ENCODE measurements at regions not wholly inside any gene's neighbourhood (a gene's known extent, or its start where the extent isn't known, plus 50 kb on each side); places are given as distances from the start of the nearest gene placed in this dataset.

DNA sequence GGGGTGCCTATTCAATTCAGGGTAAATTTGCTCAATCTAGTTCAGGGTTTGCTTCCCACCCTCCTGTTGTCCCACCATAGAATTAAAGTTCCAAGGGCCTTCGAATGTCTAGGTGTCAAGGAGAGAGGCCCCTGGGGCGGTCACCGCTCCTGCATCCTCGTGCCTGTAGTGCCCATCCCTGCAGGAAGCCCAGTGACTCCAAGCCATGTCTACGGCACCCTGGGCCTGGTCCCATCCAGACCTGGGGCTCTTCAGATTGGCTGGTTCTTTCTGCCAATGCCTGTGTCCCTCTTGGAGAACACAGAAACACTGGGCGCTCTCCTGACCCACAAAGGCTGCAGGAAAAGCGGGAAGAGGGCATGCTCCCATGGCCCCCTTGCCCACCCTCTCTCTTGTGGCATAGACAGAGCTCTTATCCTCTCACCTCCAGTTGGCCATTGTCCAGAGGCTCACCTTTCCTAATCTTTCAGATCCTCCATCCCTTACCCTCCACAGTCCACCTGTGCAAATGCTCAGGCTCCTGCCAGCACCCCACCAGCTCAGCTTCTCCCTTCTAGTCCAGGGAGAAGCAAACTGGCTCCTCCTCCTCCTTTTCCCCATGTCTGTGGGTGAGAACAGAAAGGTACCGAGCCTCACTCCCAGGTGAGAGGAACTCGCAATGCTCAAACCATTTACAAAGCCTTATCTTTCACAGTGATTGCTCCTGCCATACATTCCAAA, 253.0 kb upstream of the IRX2 start:
- Histone ChIP-seq H2BK20ac (ENCODE audit: low read length) (no peak overlapping the region), H3K4me1 (replicated peaks in 1 of 4; ENCODE audit: control insufficient read depth in 3 of 4, insufficient read depth in 4 of 4, low read length in 3 of 4) (no peaks in the 10 kb centered on the region), H3K9ac (replicated peaks in 1 of 4; ENCODE audit: extremely low read depth in 1 of 4, low read depth in 3 of 4, low read length in 3 of 4) (no peak overlapping the region), H2BK12ac (ENCODE audit: low read depth, low read length) (no peak overlapping the region), H3K79me1 (ENCODE audit: low read depth, low read length) (no peaks in the 10 kb centered on the region), H3K36me3 (ENCODE audit: control insufficient read depth in 2 of 4, insufficient read depth in 4 of 4, low read length in 3 of 4) (no peaks in the 10 kb centered on the region), H3K18ac (ENCODE audit: extremely low read depth, low read length) (no peak overlapping the region), H2AFZ (ENCODE audit: low read length) (no peak overlapping the region), H3K23ac (ENCODE audit: insufficient read length) (no peak overlapping the region), H2AK5ac (ENCODE audit: low read depth, low read length) (no peak overlapping the region), H3K14ac (ENCODE audit: insufficient read length) (no peak overlapping the region), H3K23me2 (ENCODE audit: low read depth, low read length) (no peaks in the 10 kb centered on the region), H4K5ac (ENCODE audit: insufficient read length, low read depth, low read length) (no peak overlapping the region), H3K56ac (replicated peaks; ENCODE audit: insufficient read length, low read depth, low read length) (no peak overlapping the region), H3K4me2 (ENCODE audit: insufficient read depth in 1 of 2, low read depth in 2 of 2, low read length in 2 of 2) (no peak overlapping the region), H4K8ac (ENCODE audit: extremely low read depth, insufficient read depth, low read length) (peak overlapping the region; percentile 29; the same call in 1 of the 2 replicates), H3K27me3 (replicated peaks in 1 of 4; ENCODE audit: control insufficient read depth in 3 of 4, extremely low read depth in 1 of 4, insufficient read depth in 3 of 4, low read length in 3 of 4) (no peaks in the 10 kb centered on the region), H2BK120ac (replicated peaks; ENCODE audit: low read depth, low read length) (no peak overlapping the region), H2BK15ac (ENCODE audit: low read length) (no peak overlapping the region), H3K27ac (ENCODE audit: low read depth, low read length) (no peak overlapping the region), H4K20me1 (replicated peaks in 1 of 2; ENCODE audit: control insufficient read depth in 1 of 2, insufficient read depth in 2 of 2, low read length in 2 of 2) (no peaks in the 10 kb centered on the region), H3K9me3 (ENCODE audit: insufficient read depth in 2 of 2, low read depth in 1 of 2, low read length in 1 of 2) (no peaks in the 10 kb centered on the region; a peak in 1 of 4 replicates), H3K4me3 (ENCODE audit: extremely low read depth in 1 of 4, insufficient read depth in 2 of 4, low read depth in 3 of 4, low read length in 4 of 4) (no peak overlapping the region), H2BK5ac (ENCODE audit: low read depth, low read length) (no peak overlapping the region), H3K79me2 (ENCODE audit: control insufficient read depth in 1 of 2, insufficient read depth in 2 of 2, low read length in 2 of 2) (no peaks in the 10 kb centered on the region), H3K4ac (replicated peaks; ENCODE audit: insufficient read length, low read depth, low read length) (no peak overlapping the region), H4K91ac (replicated peaks; ENCODE audit: insufficient read length, low read length) (no peak overlapping the region)
- POLR2A ChIA-PET (ENCODE audit: partially characterized antibody) = no interaction called here
- TF ChIP-seq PHF8 (conservative IDR thresholded peaks at IDR 0.05; ENCODE audit: low read depth, low read length) = no peak
- no peak for TF ChIP-seq EZH2 (IDR thresholded peaks at IDR 0.05; ENCODE audit: low read depth, low read length, severe bottlenecking)
- no peak for TF ChIP-seq SIRT6 (IDR thresholded peaks at IDR 0.05; ENCODE audit: low read length)
- no peak for TF ChIP-seq ASH2L (IDR thresholded peaks at IDR 0.05; ENCODE audit: low read length)
- no peak for TF ChIP-seq RXRA (IDR thresholded peaks at IDR 0.05; ENCODE audit: insufficient read depth, low read depth, low read length)
- TF ChIP-seq JUND (IDR thresholded peaks at IDR 0.05; ENCODE audit: low read length) = no peak
- no peak for TF ChIP-seq NRF1 (IDR thresholded peaks at IDR 0.05; ENCODE audit: low read depth, low read length)
- TF ChIP-seq, protein P1, sequence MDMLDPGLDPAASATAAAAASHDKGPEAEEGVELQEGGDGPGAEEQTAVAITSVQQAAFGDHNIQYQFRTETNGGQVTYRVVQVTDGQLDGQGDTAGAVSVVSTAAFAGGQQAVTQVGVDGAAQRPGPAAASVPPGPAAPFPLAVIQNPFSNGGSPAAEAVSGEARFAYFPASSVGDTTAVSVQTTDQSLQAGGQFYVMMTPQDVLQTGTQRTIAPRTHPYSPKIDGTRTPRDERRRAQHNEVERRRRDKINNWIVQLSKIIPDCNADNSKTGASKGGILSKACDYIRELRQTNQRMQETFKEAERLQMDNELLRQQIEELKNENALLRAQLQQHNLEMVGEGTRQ (IDR thresholded peaks at IDR 0.05; ENCODE audit: low read length) = no peak
- TF ChIP-seq TBP (IDR thresholded peaks at IDR 0.05; ENCODE audit: low read depth, low read length) = no peak
- 86% methylated on average over 9 of the region's 9 CpGs; no CpG with 5 or more reads in 1 of the 2 experiments for WGBS, 2 experiments (ENCODE audit: extremely low coverage in 1 of 2, insufficient coverage in 1 of 2, insufficient read length in 1 of 2, insufficient replicate concordance in 2 of 2, low coverage in 1 of 2, low lambda C conversion rate in 2 of 2, missing lambda C conversion rate in 1 of 2)
- CTCF ChIA-PET (ENCODE audit: partially characterized antibody) = interaction anchor here (1.5 kb wide), 1 partner anchor 18 kb away, joined by 4 read pairs; no protein-coding TSS in a partner anchor
- DNase-seq (ENCODE audit: low read depth in 1 of 2, low spot score in 2 of 2) (peak in 1 of 2 experiments; percentile 17), FAIRE-seq (no peak)
